HG03175 (cell line): ENCODE measurements at regions not wholly inside any gene's neighbourhood (a gene's known extent, or its start where the extent isn't known, plus 50 kb on each side); places are given as distances from the start of the nearest gene placed in this dataset.

Experiments
- ATAC-seq: cut with Tn5 transposase; IDR thresholded peaks from one replicate; pipeline ENCODE4 v1.9.1; 2021; ENCODE audit warnings: mild to moderate bottlenecking, moderate library complexity; ENCODE audit not compliant: unreplicated experiment

DNA sequence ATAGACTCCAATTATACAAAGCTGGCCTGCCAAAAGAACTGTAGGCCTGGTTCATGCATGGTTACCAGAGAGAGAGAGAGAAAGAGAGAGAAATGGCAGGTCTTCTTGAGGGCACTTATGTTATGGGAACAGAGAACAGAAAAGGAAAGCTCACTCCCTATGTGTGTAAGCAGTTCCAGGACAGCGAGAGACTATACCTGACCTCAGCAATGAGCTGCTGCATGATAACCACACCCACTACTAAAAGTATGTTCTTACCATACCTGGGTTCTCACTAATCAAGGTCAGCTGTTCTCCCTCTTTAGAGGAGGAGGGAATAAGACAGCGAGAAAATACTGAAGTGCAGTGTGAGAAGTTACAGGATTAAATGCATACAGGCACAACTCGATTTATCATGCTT is 583.3 kb downstream of the GBA3 start:
- ATAC-seq, result no peak

DNA sequence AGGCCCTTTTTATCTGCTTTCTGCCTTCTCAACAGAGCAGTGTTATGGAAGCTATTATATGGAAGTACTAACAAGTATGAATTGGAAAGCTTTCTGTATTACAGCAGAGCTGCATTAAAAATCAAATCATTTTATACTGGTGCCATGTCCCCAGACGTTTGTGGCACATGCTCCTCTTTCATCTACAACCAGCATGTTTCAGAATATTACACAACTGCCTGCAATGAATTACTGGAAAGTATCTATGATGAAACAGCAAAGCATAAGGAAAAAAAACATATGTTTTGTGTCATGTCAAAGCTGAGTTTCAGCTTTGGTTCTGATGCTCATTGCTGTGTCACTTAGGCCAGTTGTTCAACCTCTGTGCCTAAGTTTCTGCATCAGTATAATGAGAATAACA is 576.8 kb downstream of the GBA3 start:
- no peak for ATAC-seq

DNA sequence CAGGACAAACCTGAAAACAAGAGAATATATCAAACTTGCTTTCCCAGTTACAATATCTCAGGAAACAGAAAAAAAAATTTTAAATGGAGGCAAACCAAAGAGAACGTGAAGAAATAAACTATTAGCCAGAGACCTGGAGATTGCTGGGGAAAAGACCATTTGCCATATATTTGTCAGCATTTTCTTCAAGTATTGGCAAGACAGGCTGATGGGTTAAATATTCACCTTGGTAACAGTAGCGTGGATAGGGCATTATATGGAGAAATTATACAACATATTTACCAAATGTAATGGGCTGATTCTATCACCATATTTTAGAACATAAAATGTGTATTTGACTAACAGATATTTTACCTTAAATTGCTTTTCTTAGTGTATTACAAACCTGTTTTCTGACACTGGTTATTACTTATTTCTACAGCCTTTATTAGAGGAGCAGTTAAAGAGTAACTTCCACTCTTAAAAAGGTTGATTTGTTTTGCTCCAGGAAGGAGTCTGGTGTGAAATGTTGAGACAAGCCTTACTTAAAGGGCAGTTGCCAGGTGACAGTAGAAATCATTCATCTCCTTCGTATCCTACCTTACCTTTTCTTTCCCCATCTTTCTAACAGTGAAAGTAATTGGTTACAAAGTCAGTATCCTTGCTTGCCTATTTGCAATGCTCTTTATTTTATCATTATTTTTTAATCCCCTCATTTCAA is 575.5 kb downstream of the GBA3 start:
- ATAC-seq, result no peak

DNA sequence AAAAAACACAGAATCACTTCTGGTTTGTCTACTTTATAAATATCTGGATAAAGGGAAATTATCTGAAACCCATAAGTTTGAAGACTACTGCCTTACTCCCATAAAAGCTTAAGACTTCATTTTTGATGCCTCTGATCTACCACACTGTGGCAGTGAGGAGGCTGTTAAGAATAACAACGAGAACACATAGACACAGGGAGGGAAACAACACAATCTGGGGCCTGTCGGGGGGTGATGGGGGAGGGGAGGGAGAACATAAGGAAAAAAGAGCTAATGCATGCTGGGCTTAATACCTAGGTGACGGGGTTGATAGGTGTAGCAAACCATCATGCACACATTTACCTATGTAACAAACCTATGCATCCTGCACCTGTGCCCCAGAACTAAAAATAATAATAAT is 573.7 kb downstream of the GBA3 start:
- no peak for ATAC-seq

DNA sequence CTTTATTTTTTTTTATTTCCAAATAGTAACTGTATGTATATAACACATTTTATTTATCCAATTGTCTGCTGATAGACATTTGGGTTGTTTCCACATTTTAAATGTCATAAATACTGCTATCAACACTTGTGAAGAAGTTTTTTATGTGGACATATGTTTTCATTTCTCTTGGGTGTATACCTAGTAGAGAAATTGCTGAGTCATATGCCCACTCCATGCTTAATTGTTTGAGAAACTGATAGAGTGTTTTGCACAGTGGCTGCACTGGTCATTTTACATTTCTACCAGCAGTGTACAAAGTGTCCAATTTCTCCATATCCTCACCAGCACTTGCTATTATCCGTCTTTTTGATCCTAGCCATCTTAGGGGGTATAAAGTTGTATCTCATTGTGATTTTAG is 567.8 kb downstream of the GBA3 start:
- ATAC-seq, result no peak

DNA sequence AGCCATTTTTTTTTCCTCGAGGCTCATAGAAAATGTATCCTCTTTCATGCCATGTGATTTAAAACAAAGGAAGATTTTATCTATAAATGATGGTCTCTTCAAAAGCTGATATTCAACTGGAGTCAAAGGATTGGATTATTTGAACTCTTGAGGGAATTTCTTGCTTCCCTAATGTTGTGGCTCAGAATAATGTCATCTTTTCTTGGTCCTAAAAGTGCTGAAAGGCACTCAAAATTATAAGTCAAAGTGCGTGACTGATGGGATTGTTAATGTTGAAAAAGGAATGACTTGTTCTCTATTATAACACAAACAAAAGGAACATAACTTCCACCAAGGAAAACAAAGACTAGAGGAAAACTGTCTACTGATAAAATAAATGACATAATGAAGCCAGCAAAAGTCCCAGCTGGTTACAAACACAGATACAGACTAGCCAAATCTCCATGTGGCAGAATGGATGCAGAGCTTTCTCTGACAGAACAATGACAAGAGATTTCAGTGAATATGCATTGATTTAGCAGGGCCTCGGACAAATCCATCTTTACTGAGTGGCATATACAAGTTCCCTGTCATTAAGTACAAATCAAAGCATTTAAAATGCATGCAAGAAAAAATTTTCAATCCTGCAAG is 552.6 kb downstream of the GBA3 start:
- no peak for ATAC-seq

DNA sequence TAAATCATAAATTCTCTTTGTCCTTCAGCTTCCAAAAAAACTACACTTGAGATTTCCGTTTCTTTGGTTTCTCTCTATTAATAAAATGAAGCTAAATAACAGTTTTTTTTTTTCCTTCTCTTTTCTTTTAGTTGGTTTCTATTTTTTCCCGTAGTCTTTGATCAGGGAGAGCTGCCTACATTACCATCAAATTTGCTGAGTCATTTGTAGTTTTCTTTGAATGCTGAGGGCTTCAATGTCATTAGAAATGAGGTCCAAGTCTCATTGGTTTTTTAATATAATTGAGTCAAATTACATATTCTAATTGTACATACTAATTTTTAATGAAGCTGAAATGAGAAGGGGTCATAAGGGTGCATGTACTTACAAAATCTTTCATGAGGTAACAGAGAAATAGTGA is 550.2 kb downstream of the GBA3 start:
- ATAC-seq, result no peak

DNA sequence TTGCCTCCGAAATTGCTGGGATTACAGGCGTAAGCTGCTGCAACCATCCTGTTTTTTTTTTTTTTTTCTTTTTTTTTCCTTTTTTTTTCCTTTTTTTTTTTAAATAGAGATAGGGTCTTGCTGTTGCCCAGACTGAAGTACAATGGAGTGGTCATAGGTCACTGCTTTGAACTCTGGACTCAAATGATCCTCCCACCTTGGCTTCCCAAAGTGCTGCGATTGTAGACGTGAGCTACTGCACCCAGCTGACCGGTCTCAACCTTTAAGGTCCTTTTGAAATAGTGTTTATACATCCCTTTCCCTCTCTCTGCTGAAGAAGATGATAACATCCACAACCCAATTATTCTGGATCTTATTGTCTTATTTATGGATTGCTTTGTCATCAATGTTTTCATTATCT is 548.7 kb downstream of the GBA3 start:
- ATAC-seq, result no peak

DNA sequence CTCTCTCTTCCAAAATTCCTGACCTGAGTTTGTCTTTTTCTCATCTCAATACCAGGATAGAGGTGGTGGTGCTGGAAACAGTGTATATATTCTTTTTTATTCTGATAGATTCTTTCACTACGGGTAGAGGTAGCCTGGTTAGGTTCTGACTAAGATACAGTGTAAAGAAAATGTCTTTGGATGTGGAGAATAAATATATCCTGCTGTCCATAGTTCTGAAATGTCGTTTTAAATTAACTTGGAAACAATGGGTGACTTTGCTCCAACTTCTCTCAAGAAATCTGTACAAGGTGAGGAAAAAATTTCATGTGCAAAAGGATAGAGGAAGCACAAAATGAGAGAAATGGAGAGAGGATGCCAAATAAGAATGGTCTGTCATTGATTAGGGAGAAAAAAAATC is 546.1 kb downstream of the GBA3 start:
- no peak for ATAC-seq

DNA sequence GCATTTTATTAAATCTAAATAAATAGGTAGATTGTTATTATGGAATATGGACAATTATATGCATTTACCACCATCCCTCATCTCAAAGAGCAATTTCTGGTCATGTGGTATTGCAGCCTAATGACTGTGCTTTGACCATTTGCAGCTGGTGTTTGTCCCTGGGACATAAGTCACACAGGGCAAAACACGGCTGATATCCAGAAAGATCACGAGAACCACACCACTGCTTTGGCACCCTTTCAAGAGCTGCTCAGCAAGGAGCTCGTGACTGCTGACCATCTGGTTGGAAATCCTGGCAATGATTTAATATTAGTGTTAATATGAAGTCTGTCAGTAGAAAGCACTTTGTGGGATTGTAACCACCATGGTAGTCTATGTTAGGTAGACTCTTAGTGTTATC is 545.0 kb downstream of the GBA3 start:
- ATAC-seq, result no peak

DNA sequence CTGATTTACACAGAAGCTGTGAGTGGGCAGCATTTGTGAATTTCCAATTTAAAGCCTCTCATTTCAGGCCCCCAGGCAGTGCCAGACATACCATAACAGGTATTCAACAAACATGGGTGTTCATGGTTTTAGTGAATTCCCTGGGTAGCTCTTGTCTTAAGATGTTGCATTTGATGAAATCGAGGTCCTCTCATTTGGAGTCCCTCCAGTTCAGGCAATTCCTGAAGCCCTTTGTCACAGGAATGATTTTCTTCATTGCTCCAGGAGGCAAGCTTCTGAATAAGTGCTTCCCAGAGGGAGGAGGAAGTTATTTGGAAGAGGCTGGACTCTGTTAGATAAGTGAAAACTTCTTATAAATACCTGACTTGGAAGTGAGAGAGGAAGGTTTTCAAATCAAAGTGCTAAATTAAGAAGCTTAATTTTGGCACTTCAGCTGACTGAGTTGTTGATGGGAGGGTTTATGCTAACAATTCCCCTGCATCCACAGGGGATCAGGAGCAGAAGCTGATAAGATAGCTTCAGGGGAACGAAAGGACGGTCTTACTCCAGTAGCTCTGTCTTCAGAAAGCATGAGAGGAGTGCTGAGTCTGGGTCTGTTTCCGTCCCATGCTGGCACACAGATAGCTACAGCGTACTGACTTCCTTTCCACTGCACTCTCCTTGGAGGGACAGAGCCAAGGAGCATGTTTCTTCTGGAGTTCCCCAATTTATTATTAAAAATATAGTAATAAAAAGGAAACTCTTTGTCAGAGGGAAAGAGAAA is 543.1 kb downstream of the GBA3 start:
- ATAC-seq, result no peak

DNA sequence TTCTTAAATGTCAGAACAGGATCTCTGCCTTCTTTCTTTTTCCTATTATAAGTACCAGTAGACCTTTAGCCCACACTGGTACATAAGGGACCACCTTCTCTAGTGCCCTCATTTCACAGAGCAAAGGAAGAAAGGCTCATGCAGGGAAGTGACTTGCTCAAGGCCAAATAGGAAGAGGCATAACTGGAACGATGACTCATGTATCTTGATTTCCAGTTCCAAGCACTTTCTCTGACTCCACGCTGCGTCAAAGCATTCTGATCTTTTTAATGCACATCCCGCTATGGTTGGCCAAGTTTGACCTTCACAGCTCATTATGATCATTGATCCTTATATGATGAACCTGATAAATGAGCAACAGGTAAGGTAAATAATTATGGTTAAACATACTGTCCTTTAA is 542.0 kb downstream of the GBA3 start:
- no peak for ATAC-seq

DNA sequence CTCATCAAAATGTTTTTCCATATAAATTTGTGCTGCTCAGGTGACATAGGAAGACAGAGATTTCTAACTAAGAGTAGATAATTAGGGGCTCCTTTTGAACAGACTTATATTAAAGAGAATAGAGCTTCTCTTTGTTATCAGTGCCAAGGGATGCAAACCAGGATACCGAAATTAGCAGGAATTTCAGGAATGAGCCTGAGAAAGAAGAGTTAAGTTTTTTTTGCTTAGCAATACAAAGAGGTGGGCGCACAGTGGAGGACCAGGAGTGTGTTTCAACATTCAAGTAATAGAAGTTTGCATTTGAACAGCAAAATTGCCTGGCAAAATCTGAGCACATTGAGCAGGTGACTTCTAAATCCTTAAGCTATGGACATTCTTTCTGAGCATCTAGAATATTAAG is 541.3 kb downstream of the GBA3 start:
- ATAC-seq, result no peak

DNA sequence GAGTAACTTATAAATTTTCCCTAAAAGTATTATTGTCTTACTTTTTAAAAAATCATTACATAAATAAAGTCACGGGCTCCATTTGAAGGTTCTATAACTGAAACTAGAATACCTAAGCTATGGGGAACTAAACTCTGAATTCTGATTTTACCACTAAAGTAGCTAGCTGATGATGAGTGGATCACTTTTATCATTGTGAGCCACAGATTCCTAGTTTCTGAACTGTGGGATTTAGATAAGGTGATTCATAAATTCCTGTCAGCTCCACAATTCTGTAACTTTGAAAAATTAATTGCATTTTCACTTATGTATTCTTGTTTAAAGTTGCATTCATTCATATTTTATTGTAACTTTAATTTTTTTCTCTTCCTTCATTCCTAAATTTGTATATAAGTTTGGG is 540.9 kb downstream of the GBA3 start:
- ATAC-seq, result no peak

DNA sequence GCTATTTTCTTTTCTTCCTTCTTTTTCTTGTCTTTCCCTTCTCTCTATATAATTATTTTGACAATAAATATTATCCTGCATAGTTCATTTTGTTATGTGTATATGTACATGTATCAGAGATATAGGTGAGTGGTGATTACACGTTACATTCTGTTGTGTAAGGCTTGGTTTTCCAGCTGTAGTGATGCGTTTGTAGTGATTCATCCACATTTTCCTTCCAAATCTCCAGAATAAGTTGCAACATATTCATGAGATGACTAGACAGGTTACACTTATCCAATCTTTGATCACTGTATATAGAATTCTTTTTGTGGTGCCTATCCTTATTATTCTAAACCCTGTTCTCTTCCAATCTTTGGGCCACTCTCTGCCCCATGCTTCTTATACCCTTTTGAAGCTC is 540.2 kb downstream of the GBA3 start:
- ATAC-seq, result no peak

DNA sequence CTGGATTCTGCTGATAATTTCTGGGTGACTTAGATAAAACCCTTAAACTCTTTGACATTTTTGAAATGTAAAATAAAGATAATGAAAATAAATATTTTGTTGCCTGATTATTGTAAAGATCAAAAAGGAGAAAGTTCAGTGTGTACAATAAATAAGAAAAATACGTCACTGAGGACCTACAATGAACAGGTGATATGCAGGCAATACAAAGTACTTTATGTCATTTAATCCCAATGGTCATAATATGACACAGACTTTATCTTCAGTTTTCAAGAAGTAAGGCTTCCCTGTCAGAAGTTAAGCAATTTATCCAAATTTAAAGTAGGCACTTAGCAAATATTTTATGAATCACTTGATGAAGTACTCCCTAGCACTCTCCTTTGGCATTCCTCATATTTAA is 532.8 kb downstream of the GBA3 start:
- ATAC-seq, result no peak

DNA sequence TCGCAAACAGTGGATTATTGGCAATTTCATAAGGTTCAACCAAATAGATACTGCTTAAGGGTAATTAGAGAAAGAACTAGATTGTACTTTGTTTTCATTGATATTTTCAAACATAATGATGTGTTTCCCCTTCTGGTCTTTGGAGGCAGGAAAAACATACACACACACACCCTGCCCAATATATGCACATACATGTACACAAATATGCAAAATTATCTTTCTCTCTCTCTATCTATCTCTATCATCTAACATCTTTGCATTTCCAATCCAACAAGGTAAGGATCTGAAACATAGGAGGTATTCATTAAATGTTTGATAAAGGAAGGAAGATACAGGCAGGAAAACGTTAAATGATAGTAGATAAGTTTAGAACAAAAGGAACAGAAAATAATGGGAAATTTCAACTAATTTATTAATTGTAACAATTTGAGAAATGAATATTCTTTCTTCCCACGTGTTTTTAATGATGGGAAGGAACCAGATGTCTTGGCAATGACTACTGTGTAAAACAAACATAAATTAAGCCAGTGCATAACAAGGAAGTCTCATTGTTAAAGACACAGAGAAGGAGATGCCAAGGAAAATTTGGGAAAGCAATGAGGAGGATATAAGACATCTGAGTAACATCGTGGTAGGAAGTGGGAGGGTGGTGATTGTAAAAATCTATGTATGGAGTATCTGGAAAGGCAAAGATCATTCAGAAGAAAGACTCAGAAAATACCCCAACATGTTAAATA is 532.1 kb downstream of the GBA3 start:
- ATAC-seq, result no peak

DNA sequence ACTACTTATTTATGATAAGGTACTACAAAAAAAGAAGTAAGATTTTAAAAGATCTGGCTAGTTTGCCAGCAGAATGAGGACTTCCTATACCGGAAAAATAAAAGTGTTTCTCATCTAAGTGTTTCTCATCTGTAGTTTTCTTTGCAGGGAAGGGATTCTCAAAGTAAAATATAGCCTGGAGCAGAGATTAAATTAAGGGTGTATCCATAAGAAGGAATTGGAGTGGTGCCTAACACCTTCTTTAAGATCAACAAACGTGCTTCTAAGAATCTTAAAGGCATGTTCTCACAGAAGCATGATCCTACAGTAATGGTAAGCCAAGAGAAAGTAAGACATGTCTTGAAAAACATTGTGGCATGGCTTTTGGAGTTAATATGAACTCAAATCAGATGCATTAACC is 528.2 kb downstream of the GBA3 start:
- ATAC-seq, result no peak

DNA sequence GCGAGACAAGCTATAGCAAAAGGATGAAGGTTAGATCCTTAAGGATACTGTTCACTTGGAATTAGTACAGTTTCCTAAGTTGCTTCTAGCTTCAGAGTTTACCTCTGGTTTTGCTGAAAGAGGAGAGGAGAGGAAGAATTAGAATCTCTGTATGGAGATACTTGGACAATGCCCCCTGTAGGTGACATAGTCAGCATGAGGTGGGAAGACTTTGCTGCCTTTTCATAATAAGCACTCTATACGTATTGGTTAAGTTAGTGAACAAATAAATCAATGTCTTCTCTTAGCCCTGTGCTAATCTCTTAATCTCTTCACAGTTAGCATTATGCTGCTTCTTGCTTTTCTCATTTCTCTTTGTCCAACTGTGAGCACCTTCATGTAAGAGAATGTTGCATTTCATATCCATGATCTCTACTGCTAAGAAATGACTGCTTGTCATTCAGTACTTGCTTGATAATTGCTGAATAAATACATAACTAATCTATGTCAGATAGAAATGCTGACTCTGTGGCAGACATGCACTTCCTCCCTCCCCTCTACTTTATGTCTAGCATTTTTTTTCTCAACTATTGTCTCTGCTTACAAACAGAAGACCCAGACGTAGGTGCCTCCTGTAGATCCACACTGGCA is 527.2 kb downstream of the GBA3 start:
- ATAC-seq, result no peak

DNA sequence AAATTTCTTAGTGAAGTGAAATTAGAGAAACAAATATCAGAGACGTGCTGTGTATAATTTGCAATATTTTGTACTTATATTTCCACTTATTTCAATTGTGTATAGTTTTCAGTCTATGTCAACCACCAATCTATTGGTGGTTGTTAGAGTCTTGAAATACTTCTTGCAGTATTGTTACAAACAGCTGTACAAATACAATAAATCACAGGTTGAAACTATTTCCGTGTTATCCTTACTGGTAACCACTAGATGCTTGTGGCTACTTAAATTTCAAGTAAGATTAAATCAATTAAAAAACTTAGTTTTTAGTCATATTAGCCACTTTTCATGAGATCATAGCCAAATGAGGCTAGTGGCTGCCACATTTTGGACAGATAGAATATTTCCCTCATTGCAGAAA is 520.5 kb downstream of the GBA3 start:
- ATAC-seq, result no peak

DNA sequence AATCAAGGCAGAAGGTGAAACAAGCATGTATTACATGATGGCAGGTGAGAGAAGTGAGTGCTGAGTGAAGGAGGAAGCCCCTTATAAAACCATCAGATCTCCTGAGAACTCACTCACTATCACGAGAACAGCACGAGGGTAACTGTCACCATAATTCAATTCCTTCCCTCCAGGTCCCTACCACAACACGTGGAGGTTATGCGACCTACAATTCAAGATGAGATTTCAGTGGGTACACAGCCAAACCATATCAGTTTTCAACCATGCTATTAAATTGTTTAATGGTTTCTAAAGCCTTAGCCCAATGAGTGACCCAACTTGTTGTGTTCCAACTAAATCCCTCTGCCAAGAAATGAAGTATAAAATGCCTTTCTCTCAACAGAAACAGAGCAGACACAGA is 519.8 kb downstream of the GBA3 start:
- ATAC-seq, result no peak
